H1 (cell line): ENCODE measurements at regions not wholly inside any gene's neighbourhood (a gene's known extent, or its start where the extent isn't known, plus 50 kb on each side); places are given as distances from the start of the nearest gene placed in this dataset.

Experiments used
- CTCF ChIA-PET: fragments of 300-600 bp; sonication (Branson Sonifier 250); formaldehyde crosslinking; loops from one replicate; lab custom pipeline; 2021; ENCODE audit not compliant: partially characterized antibody; lab: Charles Lee
- POLR2A ChIA-PET: fragments of 300-600 bp; sonication (Branson Sonifier 250); formaldehyde crosslinking; loops from one replicate; lab custom pipeline; 2021; ENCODE audit warnings: inconsistent platforms; ENCODE audit not compliant: partially characterized antibody; lab: Charles Lee
- DNase-seq, 2 experiments: peaks; one replicate each; pipeline versions ENCODE4 v3.0.0 to v3.0.0-alpha.2; 2010 to 2022; ENCODE audit warnings: low spot score in 2 of 2, low read depth in 1 of 2, mixed read lengths in 1 of 2
- FAIRE-seq: peaks from 2 replicates; lab custom pipeline; 2011; peaks lifted over from hg19 to GRCh38; lab: Jason Lieb, UNC
- H2AFZ ChIP-seq: 2 replicates; pipeline ENCODE4 v1.8.1; 2012; ENCODE audit warnings: low read length, inconsistent platforms
- H2AK5ac ChIP-seq: 2 replicates; pipeline ENCODE4 v1.6.1; 2013; ENCODE audit warnings: low read depth, low read length
- H2BK120ac ChIP-seq: replicated peaks from 2 replicates; pipeline ENCODE3; 2013; ENCODE audit warnings: low read depth, low read length, inconsistent platforms
- H2BK12ac ChIP-seq: 2 replicates; pipeline ENCODE4 v1.6.1; 2013; ENCODE audit warnings: low read depth, low read length
- H2BK15ac ChIP-seq: 2 replicates; pipeline ENCODE4 v1.6.1; 2013; ENCODE audit warnings: low read length
- H2BK20ac ChIP-seq: 2 replicates; pipeline ENCODE4 v1.6.1; 2013; ENCODE audit warnings: low read length
- H2BK5ac ChIP-seq: 2 replicates; pipeline ENCODE4 v1.6.1; 2013; ENCODE audit warnings: low read depth, low read length
- H3K14ac ChIP-seq: 2 replicates; pipeline ENCODE4 v1.6.1; 2013; ENCODE audit warnings: inconsistent platforms; ENCODE audit not compliant: insufficient read length
- H3K18ac ChIP-seq: 2 replicates; pipeline ENCODE4 v1.6.1; 2013; ENCODE audit warnings: low read length; ENCODE audit errors: extremely low read depth
- H3K23ac ChIP-seq: 2 replicates; pipeline ENCODE4 v1.6.1; 2013; ENCODE audit warnings: inconsistent platforms; ENCODE audit not compliant: insufficient read length
- H3K23me2 ChIP-seq: 2 replicates; pipeline ENCODE4 v1.6.1; 2013; ENCODE audit warnings: low read depth, low read length
- H3K27ac ChIP-seq: 2 replicates; pipeline ENCODE4 v1.6.1; 2011; ENCODE audit warnings: low read depth, low read length, inconsistent platforms
- H3K27me3 ChIP-seq, 4 experiments: replicated peaks in 1 of 4; 1 replicate in 1 of 4; 2 replicates in 3 of 4; pipeline versions ENCODE4 v1.6.1 to v1.8.1; 2011 to 2013; ENCODE audit warnings: low read length in 3 of 4, mild to moderate bottlenecking in 3 of 4, inconsistent platforms in 2 of 4, mixed read lengths in 2 of 4, moderate library complexity in 1 of 4; ENCODE audit not compliant: control insufficient read depth in 3 of 4, insufficient read depth in 3 of 4; ENCODE audit errors: extremely low read depth in 1 of 4
- H3K36me3 ChIP-seq, 4 experiments: 2 replicates each; pipeline versions ENCODE4 v1.6.1 to v1.8.1; 2011 to 2013; ENCODE audit warnings: mild to moderate bottlenecking in 4 of 4, low read length in 3 of 4, moderate library complexity in 2 of 4, control low read depth in 1 of 4, inconsistent platforms in 1 of 4; ENCODE audit not compliant: insufficient read depth in 4 of 4, control insufficient read depth in 2 of 4
- H3K4ac ChIP-seq: replicated peaks from 2 replicates; pipeline ENCODE3; 2013; ENCODE audit warnings: low read length, low read depth, mixed read lengths, inconsistent platforms; ENCODE audit not compliant: insufficient read length
- H3K4me1 ChIP-seq, 4 experiments: replicated peaks in 1 of 4; 1 replicate in 1 of 4; 2 replicates in 3 of 4; pipeline versions ENCODE4 v1.6.1 to v1.8.1; 2011 to 2013; ENCODE audit warnings: low read length in 3 of 4, inconsistent platforms in 2 of 4, mixed read lengths in 1 of 4; ENCODE audit not compliant: insufficient read depth in 4 of 4, control insufficient read depth in 3 of 4
- H3K4me2 ChIP-seq, 2 experiments: 2 replicates each; pipeline versions ENCODE4 v1.6.1 to v1.8.1; 2011 to 2013; ENCODE audit warnings: low read depth in 2 of 2, low read length in 2 of 2, control low read depth in 1 of 2, inconsistent platforms in 1 of 2, mild to moderate bottlenecking in 1 of 2; ENCODE audit not compliant: insufficient read depth in 1 of 2
- H3K4me3 ChIP-seq, 4 experiments: fragments of 200-600, 300-600 bp in 1 of 4; sonication (generic), shearing (Covaris generic), sonication (Bioruptor Twin) in 1 of 4; 2 replicates each; pipeline versions ENCODE4 v1.5.1 to v1.8.1; 2011 to 2016; ENCODE audit warnings: low read length in 4 of 4, low read depth in 3 of 4, control low read depth in 2 of 4, inconsistent platforms in 2 of 4, mild to moderate bottlenecking in 2 of 4, mixed read lengths in 1 of 4, moderate library complexity in 1 of 4; ENCODE audit not compliant: insufficient read depth in 2 of 4; ENCODE audit errors: extremely low read depth in 1 of 4
- H3K56ac ChIP-seq: replicated peaks from 2 replicates; pipeline ENCODE3; 2013; ENCODE audit warnings: low read depth, mild to moderate bottlenecking, mixed read lengths, low read length, inconsistent platforms; ENCODE audit not compliant: insufficient read length
- H3K79me1 ChIP-seq: 2 replicates; pipeline ENCODE4 v1.6.1; 2013; ENCODE audit warnings: low read depth, low read length, control low read depth
- H3K79me2 ChIP-seq, 2 experiments: 2 replicates each; pipeline versions ENCODE4 v1.6.1 to v1.8.1; 2012 to 2013; ENCODE audit warnings: low read length in 2 of 2, mild to moderate bottlenecking in 2 of 2, inconsistent platforms in 1 of 2; ENCODE audit not compliant: insufficient read depth in 2 of 2, control insufficient read depth in 1 of 2
- H3K9ac ChIP-seq, 4 experiments: replicated peaks in 1 of 4; 1 replicate in 1 of 4; 2 replicates in 3 of 4; pipeline versions ENCODE4 v1.6.1 to v1.8.1; 2011 to 2013; ENCODE audit warnings: low read depth in 3 of 4, low read length in 3 of 4, control low read depth in 2 of 4, mild to moderate bottlenecking in 2 of 4, moderate library complexity in 2 of 4, inconsistent platforms in 1 of 4; ENCODE audit errors: extremely low read depth in 1 of 4
- H3K9me3 ChIP-seq, 2 experiments: 2 replicates each; pipeline versions ENCODE4 v1.6.1 to v1.8.1; 2012 to 2013; ENCODE audit warnings: mild to moderate bottlenecking in 2 of 2, moderate library complexity in 2 of 2, control low read depth in 1 of 2, inconsistent platforms in 1 of 2, low read depth in 1 of 2, low read length in 1 of 2, mixed read lengths in 1 of 2; ENCODE audit not compliant: insufficient read depth in 2 of 2
- H4K20me1 ChIP-seq, 2 experiments: replicated peaks in 1 of 2; 2 replicates each; pipeline versions ENCODE3 to v1.8.1; 2011 to 2013; ENCODE audit warnings: inconsistent platforms in 2 of 2, low read length in 2 of 2, mild to moderate bottlenecking in 1 of 2; ENCODE audit not compliant: insufficient read depth in 2 of 2, control insufficient read depth in 1 of 2
- H4K5ac ChIP-seq: 2 replicates; pipeline ENCODE4 v1.6.1; 2013; ENCODE audit warnings: low read length, low read depth, mixed read lengths, inconsistent platforms; ENCODE audit not compliant: insufficient read length
- H4K8ac ChIP-seq: 2 replicates; pipeline ENCODE4 v1.8.0; 2013; ENCODE audit warnings: mild to moderate bottlenecking, moderate library complexity, low read length, inconsistent platforms; ENCODE audit not compliant: insufficient read depth; ENCODE audit errors: extremely low read depth
- H4K91ac ChIP-seq: replicated peaks from 2 replicates; pipeline ENCODE3; 2013; ENCODE audit warnings: low read length, mixed read lengths, inconsistent platforms; ENCODE audit not compliant: insufficient read length
- CTCF ChIP-seq, 3 experiments: IDR thresholded peaks; 1 replicate in 2 of 3; 2 replicates in 1 of 3; pipeline versions ENCODE4 v1.5.1 to v1.6.1; 2011; ENCODE audit warnings: low read length in 3 of 3, mild to moderate bottlenecking in 3 of 3, inconsistent platforms in 2 of 3, low read depth in 1 of 3, moderate library complexity in 1 of 3; ENCODE audit not compliant: insufficient read depth in 1 of 3; ENCODE audit errors: control extremely low read depth in 1 of 3
- JUN ChIP-seq: IDR thresholded peaks from 2 replicates; pipeline ENCODE4 v1.6.1; 2011; ENCODE audit warnings: low read depth, mild to moderate bottlenecking, improper control_type of control experiment, low read length
- JUND ChIP-seq: IDR thresholded peaks from 2 replicates; pipeline ENCODE4 v1.6.1; 2011; ENCODE audit warnings: mild to moderate bottlenecking, improper control_type of control experiment, low read length
- KDM1A ChIP-seq: fragments of 200-600, 300-600 bp; sonication (generic); IDR thresholded peaks from 2 replicates; pipeline ENCODE4 v1.7.1; 2016; ENCODE audit warnings: mild to moderate bottlenecking, low read length, borderline replicate concordance
- KDM4A ChIP-seq: IDR thresholded peaks from one replicate; pipeline ENCODE4 v1.7.1; 2012; ENCODE audit warnings: low read depth, mild to moderate bottlenecking, moderate library complexity, low read length, inconsistent platforms; ENCODE audit not compliant: severe bottlenecking
- PHF8 ChIP-seq: fragments of 200-600 bp; sonication (generic); conservative IDR thresholded peaks from 2 replicates; pipeline ENCODE4 v1.7.1; 2012; ENCODE audit warnings: low read depth, mild to moderate bottlenecking, inconsistent platforms, low read length, moderate library complexity
- RAD21 ChIP-seq, 2 experiments: IDR thresholded peaks in 1 of 2; conservative IDR thresholded peaks in 1 of 2; 2 replicates each; pipeline ENCODE4 v1.6.1; 2011; ENCODE audit warnings: low read depth in 2 of 2, low read length in 2 of 2, improper control_type of control experiment in 1 of 2, inconsistent platforms in 1 of 2, mild to moderate bottlenecking in 1 of 2, moderate library complexity in 1 of 2
- SIX5 ChIP-seq: IDR thresholded peaks from 2 replicates; pipeline ENCODE4 v1.6.1; 2011; ENCODE audit warnings: mild to moderate bottlenecking, low read depth, low read length
- SP2 ChIP-seq: IDR thresholded peaks from 2 replicates; pipeline ENCODE4 v1.6.1; 2012; ENCODE audit warnings: mild to moderate bottlenecking, low read length, inconsistent platforms
- TAF1 ChIP-seq: IDR thresholded peaks from 2 replicates; pipeline ENCODE4 v1.6.1; 2011; ENCODE audit warnings: mild to moderate bottlenecking, low read depth, low read length
- TAF7 ChIP-seq: optimal IDR thresholded peaks from 2 replicates; pipeline ENCODE3; 2011; ENCODE audit warnings: low read depth, mild to moderate bottlenecking, inconsistent platforms, low read length, moderate library complexity, borderline replicate concordance
- TEAD4 ChIP-seq: IDR thresholded peaks from 2 replicates; pipeline ENCODE4 v1.6.1; 2012; ENCODE audit warnings: low read depth, low read length, inconsistent platforms, mixed read lengths
- YY1 ChIP-seq: IDR thresholded peaks from 2 replicates; pipeline ENCODE4 v1.6.1; 2011; ENCODE audit warnings: low read depth, mild to moderate bottlenecking, low read length
- WGBS, 2 experiments: shearing (Covaris generic) in 1 of 2; methylation state at CpG; one replicate each; pipeline versions ENCODE4 v1.1.6 to v1.1.7; 2013 to 2015; ENCODE audit warnings: low lambda C conversion rate in 2 of 2, mixed read lengths in 2 of 2, inconsistent platforms in 1 of 2, low coverage in 1 of 2, missing lambda C conversion rate in 1 of 2; ENCODE audit not compliant: insufficient replicate concordance in 2 of 2, insufficient coverage in 1 of 2, insufficient read length in 1 of 2; ENCODE audit errors: extremely low coverage in 1 of 2, missing lambda C conversion rate in 1 of 2; 5-methylcytosine and 5-hydroxymethylcytosine counted together

GRCh38 chr14:82502043-82502442 lies 968.4 kb upstream of the SEL1L start:
- 91% methylated on average over 4 of the region's 4 CpGs; no CpG with 5 or more reads in 1 of the 2 experiments for WGBS, 2 experiments

More at GRCh38 chr14:82502043-82502442, 968.4 kb upstream of the SEL1L start:
- H3K4me2 ChIP-seq, result no peak overlapping the region
- no peaks in the 10 kb centered on the region for H3K4me1 ChIP-seq
- H3K18ac ChIP-seq, result no peak overlapping the region
- no peak overlapping the region for H4K91ac ChIP-seq
- no peak overlapping the region for H4K8ac ChIP-seq
- H2AFZ ChIP-seq, result no peak overlapping the region
- no peaks in the 10 kb centered on the region for H3K27me3 ChIP-seq
- H3K79me2 ChIP-seq, result no peaks in the 10 kb centered on the region
- no peak overlapping the region for H3K9ac ChIP-seq
- no peak overlapping the region for H3K4ac ChIP-seq
- no peak overlapping the region for H4K5ac ChIP-seq
- no peak overlapping the region for H2AK5ac ChIP-seq
- H2BK12ac ChIP-seq, result no peak overlapping the region
- H3K36me3 ChIP-seq, result no peaks in the 10 kb centered on the region
- FAIRE-seq (no peak), DNase-seq (no peak)
- no peak overlapping the region for H3K56ac ChIP-seq
- no peak overlapping the region for H2BK5ac ChIP-seq
- CTCF ChIA-PET, result no interaction called here
- no peak overlapping the region for H3K27ac ChIP-seq
- peaks cover 0 to 1% of the 10 kb centered on the region in 2 experiments; a peak in 2 of 4 replicates for H3K9me3 ChIP-seq
- POLR2A ChIA-PET, result no interaction called here
- H2BK120ac ChIP-seq, result no peak overlapping the region
- no peak overlapping the region for H3K23ac ChIP-seq
- no peaks in the 10 kb centered on the region for H4K20me1 ChIP-seq
- H3K23me2 ChIP-seq, result no peaks in the 10 kb centered on the region
- TF ChIP-seq KDM4A (no peak), CTCF (IDR thresholded peaks at IDR 0.05; ENCODE audit: control extremely low read depth in 1 of 3, insufficient read depth in 1 of 3, low read depth in 1 of 3, low read length in 3 of 3) (no peak), JUN (no peak), SIX5 (no peak), YY1 (no peak), JUND (no peak), PHF8 (no peak), SP2 (no peak), TAF1 (no peak), TAF7 (no peak), KDM1A (no peak), RAD21 (IDR thresholded peaks at IDR 0.05 in 1 of 2, conservative IDR thresholded peaks at IDR 0.05 in 1 of 2; ENCODE audit: low read depth in 2 of 2, low read length in 2 of 2) (no peak), TEAD4 (no peak)
- H3K79me1 ChIP-seq, result no peaks in the 10 kb centered on the region
- H3K14ac ChIP-seq, result no peak overlapping the region
- H2BK15ac ChIP-seq, result no peak overlapping the region
- no peak overlapping the region for H3K4me3 ChIP-seq
- H2BK20ac ChIP-seq, result no peak overlapping the region
